ENCODE measurements at regions not wholly inside any gene's neighbourhood (a gene's known extent, or its start where the extent isn't known, plus 50 kb on each side); places are given as distances from the start of the nearest gene placed in this dataset.

DNA sequence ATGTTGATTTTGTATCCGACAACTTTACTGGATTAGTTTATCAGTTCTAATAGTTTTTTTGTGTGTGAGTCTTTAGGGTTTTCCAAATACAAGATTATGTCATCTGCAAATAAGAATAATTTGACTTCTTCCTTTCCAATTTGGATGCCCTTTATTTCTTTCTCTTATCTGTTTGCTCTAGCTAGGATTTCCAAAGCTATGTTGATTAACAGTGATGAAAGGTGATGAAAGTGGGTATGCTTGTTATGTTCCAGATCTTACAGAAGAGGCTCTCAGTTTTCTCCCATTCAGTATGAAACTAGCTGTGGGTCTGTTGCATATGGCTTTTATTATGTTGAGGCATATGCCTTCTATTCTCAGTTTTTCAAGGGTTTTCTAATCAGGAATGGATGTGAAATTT lies 56.4 kb upstream of the CHRNB4 start:
- H2BK5ac ChIP-seq (ENCODE audit: low read depth, low read length) = no peak overlapping the region
- ChIA-PET CTCF (ENCODE audit: partially characterized antibody) (interaction anchor here (0.9 to 9.0 kb wide), 5 partner anchors 11 to 57 kb away, joined by 3 to 57 read pairs (median 4); partner anchors contain the start of gene CHRNB4), POLR2A (ENCODE audit: partially characterized antibody) (no interaction called here)
- peaks cover 0 to 4% (median 0%) of the 10 kb centered on the region in 4 experiments; a peak in 1 of 7 replicates for H3K4me1 ChIP-seq (replicated peaks in 1 of 4; ENCODE audit: control insufficient read depth in 3 of 4, insufficient read depth in 4 of 4, low read length in 3 of 4)
- no peak overlapping the region for H2AK5ac ChIP-seq (ENCODE audit: low read depth, low read length)
- no peak overlapping the region for H3K27ac ChIP-seq (ENCODE audit: low read depth, low read length)
- FAIRE-seq (no peak), DNase-seq (ENCODE audit: low read depth in 1 of 2, low spot score in 2 of 2) (no peak)
- no peak overlapping the region for H4K8ac ChIP-seq (ENCODE audit: extremely low read depth, insufficient read depth, low read length)
- TF ChIP-seq SAP30 (IDR thresholded peaks at IDR 0.05; ENCODE audit: insufficient read depth, insufficient replicate concordance, low read length) (no peak), EZH2 (IDR thresholded peaks at IDR 0.05; ENCODE audit: low read depth, low read length, severe bottlenecking) (no peak), BRCA1 (IDR thresholded peaks at IDR 0.05; ENCODE audit: low read depth, low read length) (no peak), TBP (IDR thresholded peaks at IDR 0.05; ENCODE audit: low read depth, low read length) (no peak), EGR1 (IDR thresholded peaks at IDR 0.05; ENCODE audit: borderline replicate concordance, low read depth, low read length) (no peak), RXRA (IDR thresholded peaks at IDR 0.05; ENCODE audit: insufficient read depth, low read depth, low read length) (no peak), CBX5 (IDR thresholded peaks at IDR 0.05; ENCODE audit: low read depth, low read length) (no peak), MAFK (IDR thresholded peaks at IDR 0.05; ENCODE audit: low read depth, low read length) (no peak)
- no peak overlapping the region for H3K9ac ChIP-seq (replicated peaks in 1 of 4; ENCODE audit: extremely low read depth in 1 of 4, low read depth in 3 of 4, low read length in 3 of 4)
- H3K4ac ChIP-seq (replicated peaks; ENCODE audit: insufficient read length, low read depth, low read length) = no peak overlapping the region
- H3K56ac ChIP-seq (replicated peaks; ENCODE audit: insufficient read length, low read depth, low read length) = no peak overlapping the region
- no peaks in the 10 kb centered on the region for H3K23me2 ChIP-seq (ENCODE audit: low read depth, low read length)
- H2BK12ac ChIP-seq (ENCODE audit: low read depth, low read length) = no peak overlapping the region
- no peak overlapping the region for H3K4me3 ChIP-seq (ENCODE audit: extremely low read depth in 1 of 4, insufficient read depth in 2 of 4, low read depth in 3 of 4, low read length in 4 of 4)
- no peaks in the 10 kb centered on the region for H4K20me1 ChIP-seq (replicated peaks in 1 of 2; ENCODE audit: control insufficient read depth in 1 of 2, insufficient read depth in 2 of 2, low read length in 2 of 2)
- no peak overlapping the region for H2BK20ac ChIP-seq (ENCODE audit: low read length)
- no peak overlapping the region for H4K5ac ChIP-seq (ENCODE audit: insufficient read length, low read depth, low read length)
- H2BK120ac ChIP-seq (replicated peaks; ENCODE audit: low read depth, low read length) = no peak overlapping the region
- H3K79me2 ChIP-seq (ENCODE audit: control insufficient read depth in 1 of 2, insufficient read depth in 2 of 2, low read length in 2 of 2) = no peaks in the 10 kb centered on the region
- no peaks in the 10 kb centered on the region for H3K9me3 ChIP-seq (ENCODE audit: insufficient read depth in 2 of 2, low read depth in 1 of 2, low read length in 1 of 2)
- no peaks in the 10 kb centered on the region for H3K36me3 ChIP-seq (ENCODE audit: control insufficient read depth in 2 of 4, insufficient read depth in 4 of 4, low read length in 3 of 4)
- no peak overlapping the region for H3K18ac ChIP-seq (ENCODE audit: extremely low read depth, low read length)
- no peak overlapping the region for H3K14ac ChIP-seq (ENCODE audit: insufficient read length)
- no peak overlapping the region for H2AFZ ChIP-seq (ENCODE audit: low read length)
- WGBS, 2 experiments (ENCODE audit: extremely low coverage in 1 of 2, insufficient coverage in 1 of 2, insufficient read length in 1 of 2, insufficient replicate concordance in 2 of 2, low coverage in 1 of 2, low lambda C conversion rate in 2 of 2, missing lambda C conversion rate in 1 of 2) = 82% methylated on average over 1 of the region's 1 CpG; no CpG with 5 or more reads in 1 of the 2 experiments
- no peaks in the 10 kb centered on the region for H3K27me3 ChIP-seq (replicated peaks in 1 of 4; ENCODE audit: control insufficient read depth in 3 of 4, extremely low read depth in 1 of 4, insufficient read depth in 3 of 4, low read length in 3 of 4)
- H2BK15ac ChIP-seq (ENCODE audit: low read length) = no peak overlapping the region
- H3K23ac ChIP-seq (ENCODE audit: insufficient read length) = no peak overlapping the region
- no peaks in the 10 kb centered on the region for H3K79me1 ChIP-seq (ENCODE audit: low read depth, low read length)
- no peak overlapping the region for H4K91ac ChIP-seq (replicated peaks; ENCODE audit: insufficient read length, low read length)
- H3K4me2 ChIP-seq (ENCODE audit: insufficient read depth in 1 of 2, low read depth in 2 of 2, low read length in 2 of 2) = no peak overlapping the region

All from H1 (cell line).